GM13976 (cell line): ENCODE measurements at regions not wholly inside any gene's neighbourhood (a gene's known extent, or its start where the extent isn't known, plus 50 kb on each side); places are given as distances from the start of the nearest gene placed in this dataset.
"Not testable (repeated sequence)": the region's sequence is repeated elsewhere in the genome, so short reads cannot be mapped to it uniquely, and the experiment has no call there.

Experiments
- DNase-seq: peaks from one replicate; pipeline ENCODE4 v3.0.0; 2012; ENCODE audit warnings: low spot score
- in situ Hi-C: fragments of 300-500 bp; cut with MboI; formaldehyde crosslinking; loops from one replicate; pipeline ENCODE4 v1.12.0; 2022; ENCODE audit warnings: low sequenced_read_pairs, mixed read lengths, inconsistent platforms; ENCODE audit not compliant: unreplicated experiment
- TF ChIP-seq, protein P1 (sequence below): IDR thresholded peaks from 2 replicates; pipeline ENCODE4 v1.5.1; 2012; ENCODE audit warnings: borderline replicate concordance, mild to moderate bottlenecking; ENCODE audit not compliant: insufficient read depth; ENCODE audit errors: extremely low read depth, missing control alignments, control extremely low read depth

DNA sequence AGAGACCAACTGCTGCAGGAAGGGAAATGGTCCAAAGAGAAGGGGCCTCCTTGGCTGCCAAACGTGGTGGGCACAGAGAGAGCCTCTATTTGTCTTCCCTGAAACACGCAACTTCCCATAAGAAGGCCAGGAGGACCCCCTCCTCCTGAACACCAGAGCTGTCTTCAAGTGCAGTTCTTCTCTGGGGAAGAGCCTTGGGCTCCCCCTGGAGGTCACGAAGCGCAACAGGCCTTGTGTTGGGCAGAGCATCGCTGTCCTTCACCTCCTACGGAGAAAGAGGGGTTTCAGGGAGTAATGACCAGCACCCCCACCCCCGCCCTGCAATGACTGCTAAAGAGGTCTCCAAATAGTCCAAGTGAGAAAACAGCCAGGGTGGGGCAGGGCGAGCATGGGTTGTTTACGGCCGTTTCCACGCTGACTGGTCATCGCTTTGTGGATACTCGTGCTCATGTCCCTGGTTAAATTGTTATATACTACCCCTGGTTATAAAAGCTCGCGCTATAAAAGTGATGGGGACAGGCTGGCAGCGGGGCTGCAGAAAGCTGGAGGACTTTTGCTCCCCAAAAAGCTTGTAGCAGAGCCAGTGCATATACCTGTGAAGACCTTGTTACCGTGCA lies 397.5 kb upstream of the ATP10A start:
- DNase-seq: peak; percentile 22
- in situ Hi-C loops: loop anchor here (25.0 kb wide), 1 partner anchor 748 kb away; no protein-coding TSS in a partner anchor

DNA sequence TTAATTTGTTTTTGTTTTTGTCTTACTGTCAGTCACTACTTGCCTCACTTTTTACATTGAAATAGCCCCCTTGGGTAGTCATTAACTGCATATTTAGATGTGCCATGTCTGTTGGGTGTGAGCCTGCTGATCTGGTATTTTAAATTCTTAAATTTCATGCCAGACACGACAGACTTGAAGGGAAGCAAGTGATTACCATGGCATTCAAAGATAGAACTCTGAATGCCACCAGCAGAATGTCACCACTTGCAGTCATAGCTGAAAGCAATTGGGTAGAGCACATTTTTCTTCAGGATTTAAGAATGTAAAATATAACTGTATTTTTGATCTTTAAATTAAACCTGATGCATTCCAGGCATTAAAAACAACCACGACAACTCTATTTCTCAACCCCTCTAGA lies 396.5 kb upstream of the ATP10A start:
- TF ChIP-seq, protein P1, sequence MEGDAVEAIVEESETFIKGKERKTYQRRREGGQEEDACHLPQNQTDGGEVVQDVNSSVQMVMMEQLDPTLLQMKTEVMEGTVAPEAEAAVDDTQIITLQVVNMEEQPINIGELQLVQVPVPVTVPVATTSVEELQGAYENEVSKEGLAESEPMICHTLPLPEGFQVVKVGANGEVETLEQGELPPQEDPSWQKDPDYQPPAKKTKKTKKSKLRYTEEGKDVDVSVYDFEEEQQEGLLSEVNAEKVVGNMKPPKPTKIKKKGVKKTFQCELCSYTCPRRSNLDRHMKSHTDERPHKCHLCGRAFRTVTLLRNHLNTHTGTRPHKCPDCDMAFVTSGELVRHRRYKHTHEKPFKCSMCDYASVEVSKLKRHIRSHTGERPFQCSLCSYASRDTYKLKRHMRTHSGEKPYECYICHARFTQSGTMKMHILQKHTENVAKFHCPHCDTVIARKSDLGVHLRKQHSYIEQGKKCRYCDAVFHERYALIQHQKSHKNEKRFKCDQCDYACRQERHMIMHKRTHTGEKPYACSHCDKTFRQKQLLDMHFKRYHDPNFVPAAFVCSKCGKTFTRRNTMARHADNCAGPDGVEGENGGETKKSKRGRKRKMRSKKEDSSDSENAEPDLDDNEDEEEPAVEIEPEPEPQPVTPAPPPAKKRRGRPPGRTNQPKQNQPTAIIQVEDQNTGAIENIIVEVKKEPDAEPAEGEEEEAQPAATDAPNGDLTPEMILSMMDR: no peak
- DNase-seq: no peak
- in situ Hi-C loops: loop anchor here (25.0 kb wide), 1 partner anchor 747 kb away; no protein-coding TSS in a partner anchor

More for the DNA sequence above, 397.5 kb upstream of the ATP10A start:
- TF ChIP-seq, protein P1: no peak

DNA sequence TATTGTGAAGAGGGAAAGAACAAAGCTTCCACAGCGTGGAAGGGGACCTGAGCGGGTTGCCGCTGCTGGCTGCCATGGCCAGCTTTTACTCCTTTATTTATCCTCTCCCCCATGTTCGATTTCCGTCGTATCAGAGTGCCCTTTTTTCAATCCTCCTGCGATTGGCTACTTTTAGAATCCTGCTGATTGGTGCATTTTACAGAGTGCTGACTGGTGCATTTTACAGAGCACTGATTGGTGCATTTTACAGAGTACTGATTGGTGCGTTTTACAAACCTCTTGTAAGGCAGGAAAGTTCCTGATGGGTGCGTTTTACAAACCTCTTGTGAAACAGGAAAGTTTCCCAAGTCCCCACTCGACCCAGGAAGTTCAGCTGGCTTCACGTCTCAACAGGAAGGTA lies 381.7 kb upstream of the ATP10A start:
- DNase-seq, in situ Hi-C loops: not testable (repeated sequence)

DNA sequence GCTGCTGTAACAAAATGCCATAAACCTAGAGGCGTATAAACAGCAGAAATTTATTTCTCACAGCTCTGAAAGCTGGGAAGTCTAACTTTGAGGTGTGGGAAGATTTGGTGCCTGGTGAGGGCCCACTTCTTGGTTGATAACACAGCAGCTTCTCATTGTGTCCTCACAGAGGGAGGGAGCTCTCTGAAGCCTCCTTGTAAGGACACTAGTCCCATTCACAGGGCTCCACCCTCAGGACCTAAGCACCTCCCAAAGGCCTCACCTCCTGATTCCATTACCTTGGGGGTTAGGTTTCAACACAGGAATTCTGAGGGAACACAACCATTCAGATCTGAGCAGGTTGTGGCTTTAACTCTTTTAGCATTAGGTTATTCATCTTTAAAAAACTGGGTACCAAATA lies 380.3 kb upstream of the ATP10A start:
- in situ Hi-C loops: no loop called here
- DNase-seq: no peak
- TF ChIP-seq, protein P1: no peak

DNA sequence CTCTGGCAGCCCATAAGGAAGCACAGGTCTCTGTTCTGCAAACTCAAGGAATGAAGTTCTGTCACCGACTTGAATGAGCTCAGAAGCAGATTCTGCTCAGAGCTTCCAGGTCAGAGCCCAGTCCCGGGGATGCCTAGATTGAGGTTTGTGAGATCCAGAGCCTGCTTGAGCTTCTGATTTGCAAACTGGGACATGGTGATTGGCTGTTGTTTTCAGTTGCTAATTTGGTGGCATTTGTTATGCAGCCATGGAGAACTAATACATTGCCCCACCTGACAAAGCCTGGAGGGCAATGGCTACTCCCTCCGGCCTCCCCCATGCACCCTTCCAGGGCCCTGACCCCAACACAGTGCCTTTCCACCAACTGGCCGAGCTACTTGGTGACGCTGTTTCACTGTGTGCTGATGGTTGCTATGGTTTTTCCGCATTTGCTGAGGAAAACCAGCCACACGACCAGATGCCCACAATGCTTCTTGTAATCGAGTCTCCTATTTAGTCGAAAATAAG lies 379.5 kb upstream of the ATP10A start:
- TF ChIP-seq, protein P1: no peak
- DNase-seq: no peak
- in situ Hi-C loops: no loop called here

DNA sequence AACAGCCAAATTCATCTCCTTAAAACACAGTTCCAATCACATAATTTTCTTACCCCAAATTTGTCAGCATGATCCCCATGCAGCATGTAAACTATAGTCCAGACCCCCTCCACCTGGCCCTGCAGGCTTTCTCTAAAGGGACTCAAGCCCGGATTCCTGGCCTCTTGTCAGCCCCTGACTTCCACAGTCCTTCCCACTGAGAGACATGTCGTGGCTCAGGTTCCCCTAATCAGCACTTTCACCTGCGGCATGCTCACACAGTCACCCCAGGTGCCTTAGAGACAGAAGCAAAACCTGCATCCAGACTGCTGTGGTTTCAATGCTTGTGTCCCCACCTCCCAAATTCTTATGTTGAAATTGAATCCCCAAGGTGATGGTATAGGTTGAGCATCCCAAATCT lies 372.7 kb upstream of the ATP10A start:
- in situ Hi-C loops: no loop called here

DNA sequence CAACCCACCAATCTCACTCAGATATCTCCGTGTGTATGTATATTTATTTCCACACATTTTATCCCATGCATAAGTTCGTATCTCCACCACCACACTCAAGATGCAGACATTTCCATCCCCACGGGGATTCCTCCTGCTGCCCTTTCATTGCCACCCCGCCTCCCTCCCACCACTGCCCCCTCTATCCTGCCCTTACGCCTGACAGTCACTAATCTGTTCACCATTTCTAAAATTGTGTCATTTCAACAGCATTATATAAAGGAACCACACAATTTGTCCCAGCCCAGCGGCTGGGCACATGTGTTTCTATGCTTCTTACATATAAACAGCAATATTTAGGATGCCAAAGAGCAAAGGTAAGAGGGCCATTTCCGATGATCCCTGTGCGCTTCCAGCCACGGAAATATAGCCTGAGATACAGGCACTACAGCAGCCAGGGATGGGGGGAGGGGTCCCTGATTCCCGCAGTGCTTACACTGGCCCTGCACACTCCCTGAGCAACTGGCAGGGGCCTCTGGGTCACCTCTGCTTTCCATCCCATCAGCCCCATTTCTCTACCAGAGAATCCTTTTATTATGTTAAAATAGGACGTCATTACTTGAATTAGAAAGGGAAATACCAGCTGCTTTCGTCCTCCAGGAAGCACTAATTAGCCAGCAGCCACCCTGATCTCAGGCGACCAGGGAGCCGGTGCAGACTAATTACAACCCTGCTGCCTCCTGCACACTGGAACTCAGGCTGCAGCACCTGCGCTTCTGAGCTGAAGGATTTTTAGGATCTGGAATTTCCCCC lies 372.0 kb upstream of the ATP10A start:
- DNase-seq: no peak
- in situ Hi-C loops: no loop called here
- TF ChIP-seq, protein P1: no peak

More for the DNA sequence above, 372.7 kb upstream of the ATP10A start:
- DNase-seq: no peak
- TF ChIP-seq, protein P1: no peak
